Adrenal gland (tissue), 9 donors: ENCODE measurements at regions not wholly inside any gene's neighbourhood (a gene's known extent, or its start where the extent isn't known, plus 50 kb on each side); places are given as distances from the start of the nearest gene placed in this dataset.

Source experiments
- DNase-seq, 7 donors: peaks; one replicate each; pipeline ENCODE4 v3.0.0-alpha.2; 2019 to 2020
- H3K27ac ChIP-seq, 5 donors: fragments of 200-600 bp; sonication (generic) in 4 of 5; 1 replicate in 3 of 5; 2 replicates in 2 of 5; pipeline versions ENCODE4 v1.5.1 to v1.8.0; 2016 to 2020; ENCODE audit warnings: mild to moderate bottlenecking in 1 of 5
- H3K27me3 ChIP-seq: fragments of 200-600 bp; 2 replicates; pipeline ENCODE4 v1.8.0; 2021
- H3K36me3 ChIP-seq, 2 donors: fragments of 200-600 bp; replicated peaks in 1 of 2; 1 replicate in 1 of 2; 2 replicates in 1 of 2; pipeline versions ENCODE4 v1.5.1 to v1.8.0; 2018 to 2022
- H3K4me1 ChIP-seq, 2 donors: fragments of 200-600 bp; replicated peaks in 1 of 2; 1 replicate in 1 of 2; 2 replicates in 1 of 2; pipeline versions ENCODE4 v1.5.1 to v1.8.0; 2018 to 2021
- H3K4me3 ChIP-seq, 4 donors: fragments of 200-600 bp; sonication (generic) in 3 of 4; one replicate each; pipeline ENCODE4 v1.5.1; 2016 to 2018
- H3K9me3 ChIP-seq, 3 donors: fragments of 200-600 bp; sonication (generic) in 1 of 3; replicated peaks in 1 of 3; 1 replicate in 2 of 3; 2 replicates in 1 of 3; pipeline versions ENCODE4 v1.5.1 to v1.8.0; 2016 to 2021
- CTCF ChIP-seq, 6 experiments: fragments of 450-650 bp in 4 of 6; fragments of 200-600 bp in 2 of 6; sonication (generic) in 1 of 6; IDR thresholded peaks; 1 replicate in 5 of 6; 2 replicates in 1 of 6; pipeline versions ENCODE4 v1.5.1 to v1.8.0; 2016 to 2021; ENCODE audit warnings: antibody characterized with exemption in 6 of 6, mild to moderate bottlenecking in 2 of 6, moderate library complexity in 1 of 6
- POLR2A ChIP-seq, 2 donors: fragments of 450-650 bp; IDR thresholded peaks; one replicate each; pipeline ENCODE4 v1.6.1; 2017; ENCODE audit warnings: antibody characterized with exemption in 2 of 2, mild to moderate bottlenecking in 2 of 2, moderate library complexity in 1 of 2
- WGBS, 4 donors: extraction: QIAGEN DNeasy Blood & Tissue Kit in 2 of 4; methylation state at CpG; one replicate each; pipeline versions ENCODE4 v1.1.5 to v1.1.7; 2013 to 2017; 5-methylcytosine and 5-hydroxymethylcytosine counted together
- intact Hi-C, 2 donors: fragments of 100-400 bp; cut with DNase I; formaldehyde crosslinking; loops; one replicate each; pipeline versions ENCODE4 v1.14.1 to v1.15.0; 2022 to 2023
- donor health status: healthy with polysubstance abuse.
- donor health status: Bipolar disorder and iron deficiency.
- donor health status: DM: yes; HTN: yes; CAD: no.
- donor health status: DM: no; HTN: no; CAD: no.
- donor health status: DM: no; HTN: no; CAD: no.

GRCh38 chr12:58349161-58349560 is 407.8 kb downstream of the ATP23 start:
- Histone ChIP-seq H3K9me3 (no peaks in the 10 kb centered on the region), H3K4me3 (no peak overlapping the region), H3K27me3 (no peaks in the 10 kb centered on the region), H3K36me3 (no peaks in the 10 kb centered on the region), H3K4me1 (no peaks in the 10 kb centered on the region), H3K27ac (no peak overlapping the region)
- DNase-seq = no peak
- no peak for TF ChIP-seq POLR2A (IDR thresholded peaks at IDR 0.05)
- no peak for TF ChIP-seq CTCF (IDR thresholded peaks at IDR 0.05)
- intact Hi-C loops = loop anchor here (5.0 to 10.0 kb wide), 4 partner anchors 96 to 806 kb away; no protein-coding TSS in a partner anchor
- 21 to 32% (median 28%) methylated on average over 2 of the region's 2 CpGs for WGBS, 4 donors

GRCh38 chr12:58356794-58357193 is 415.4 kb downstream of the ATP23 start:
- Histone ChIP-seq H3K4me1 (no peaks in the 10 kb centered on the region), H3K9me3 (no peaks in the 10 kb centered on the region), H3K27me3 (no peaks in the 10 kb centered on the region), H3K27ac (no peak overlapping the region), H3K36me3 (no peaks in the 10 kb centered on the region), H3K4me3 (no peak overlapping the region)
- no peak for TF ChIP-seq POLR2A (IDR thresholded peaks at IDR 0.05)
- TF ChIP-seq CTCF (IDR thresholded peaks at IDR 0.05) = no peak
- WGBS, 4 donors = 76 to 83% (median 80%) methylated on average over 5 of the region's 5 CpGs
- DNase-seq = no peak
- intact Hi-C loops = no loop called here

- TF ChIP-seq POLR2A (IDR thresholded peaks at IDR 0.05) (no peak), CTCF (IDR thresholded peaks at IDR 0.05) (no peak)
- WGBS, 4 donors = 87 to 96% (median 88%) methylated on average over 2 of the region's 2 CpGs; no CpG with 5 or more reads in 1 of the 4 donors
- no peaks in the 10 kb centered on the region for H3K27me3 ChIP-seq
- no peaks in the 10 kb centered on the region for H3K4me1 ChIP-seq
- intact Hi-C loops = no loop called here
- H3K27ac ChIP-seq = no peak overlapping the region
- no peak overlapping the region for H3K4me3 ChIP-seq
- H3K36me3 ChIP-seq = no peaks in the 10 kb centered on the region
- DNase-seq = no peak
- no peaks in the 10 kb centered on the region for H3K9me3 ChIP-seq
Measured at GRCh38 chr12:58357511-58357910, 416.1 kb downstream of the ATP23 start.

- no peak for DNase-seq
- no peak overlapping the region for H3K4me3 ChIP-seq
- TF ChIP-seq CTCF (IDR thresholded peaks at IDR 0.05) (no peak), POLR2A (IDR thresholded peaks at IDR 0.05) (no peak)
- H3K27me3 ChIP-seq = no peaks in the 10 kb centered on the region
- no peaks in the 10 kb centered on the region for H3K9me3 ChIP-seq
- WGBS, 4 donors = 51 to 74% (median 70%) methylated on average over 3 of the region's 3 CpGs
- H3K4me1 ChIP-seq = no peaks in the 10 kb centered on the region
- H3K36me3 ChIP-seq = no peaks in the 10 kb centered on the region
- intact Hi-C loops = no loop called here
- H3K27ac ChIP-seq = no peak overlapping the region
Measured at GRCh38 chr12:58358369-58358768, 417.0 kb downstream of the ATP23 start.
